Mesendoderm (in vitro differentiated cells): ENCODE measurements at regions not wholly inside any gene's neighbourhood (a gene's known extent, or its start where the extent isn't known, plus 50 kb on each side); places are given as distances from the start of the nearest gene placed in this dataset.
A peak's percentile ranks its signal among the peaks of the same experiment; 100 is the strongest.

ENCODE experiments used
- DNase-seq: peaks from one replicate; pipeline ENCODE4 v3.0.0; 2013
- H2AK5ac ChIP-seq: 2 replicates; pipeline ENCODE4 v1.6.1; 2013; ENCODE audit warnings: low read length, inconsistent platforms
- H2BK120ac ChIP-seq: 2 replicates; pipeline ENCODE4 v1.6.1; 2013; ENCODE audit warnings: low read depth, mild to moderate bottlenecking, low read length, moderate library complexity, mixed read lengths
- H2BK15ac ChIP-seq: replicated peaks from 2 replicates; pipeline ENCODE4 v1.6.1; 2013; ENCODE audit warnings: low read depth, mild to moderate bottlenecking, moderate library complexity
- H2BK5ac ChIP-seq: 2 replicates; pipeline ENCODE4 v1.6.1; 2013; ENCODE audit warnings: low read length, inconsistent platforms
- H3K18ac ChIP-seq: 2 replicates; pipeline ENCODE4 v1.6.1; 2013; ENCODE audit warnings: mild to moderate bottlenecking, low read length, mixed read lengths
- H3K23ac ChIP-seq: one replicate; pipeline ENCODE4 v1.6.1; 2013; ENCODE audit warnings: low read length
- H3K27ac ChIP-seq: 2 replicates; pipeline ENCODE4 v1.5.1; 2013; ENCODE audit warnings: low read depth, mild to moderate bottlenecking, inconsistent platforms, low read length, moderate library complexity
- H3K27me3 ChIP-seq: 2 replicates; pipeline ENCODE4 v1.6.1; 2013; ENCODE audit warnings: low read length, control low read depth, mild to moderate bottlenecking, inconsistent platforms; ENCODE audit not compliant: insufficient read depth, poor library complexity
- H3K36me3 ChIP-seq: 2 replicates; pipeline ENCODE4 v1.6.1; 2013; ENCODE audit warnings: low read length, inconsistent platforms; ENCODE audit not compliant: control insufficient read depth, insufficient read depth
- H3K4ac ChIP-seq: one replicate; pipeline ENCODE4 v1.6.1; 2013; ENCODE audit warnings: low read depth, mild to moderate bottlenecking, low read length, moderate library complexity
- H3K4me1 ChIP-seq: 2 replicates; pipeline ENCODE4 v1.6.1; 2013; ENCODE audit warnings: low read depth, low read length, inconsistent platforms; ENCODE audit not compliant: control insufficient read depth
- H3K4me2 ChIP-seq: 2 replicates; pipeline ENCODE4 v1.6.1; 2013; ENCODE audit warnings: low read length
- H3K4me3 ChIP-seq: 2 replicates; pipeline ENCODE4 v1.5.1; 2013; ENCODE audit warnings: mild to moderate bottlenecking, low read length
- H3K56ac ChIP-seq: one replicate; pipeline ENCODE4 v1.6.1; 2013; ENCODE audit warnings: low read length
- H3K79me1 ChIP-seq: 2 replicates; pipeline ENCODE4 v1.6.1; 2013; ENCODE audit warnings: low read length, inconsistent platforms
- H3K79me2 ChIP-seq: 2 replicates; pipeline ENCODE4 v1.6.1; 2013; ENCODE audit warnings: mild to moderate bottlenecking, low read length; ENCODE audit not compliant: control insufficient read depth, insufficient read depth
- H3K9ac ChIP-seq: 2 replicates; pipeline ENCODE4 v1.6.1; 2013; ENCODE audit warnings: low read length, inconsistent platforms
- H4K5ac ChIP-seq: one replicate; pipeline ENCODE4 v1.6.1; 2013; ENCODE audit warnings: low read length
- H4K8ac ChIP-seq: one replicate; pipeline ENCODE4 v1.6.1; 2013; ENCODE audit warnings: low read depth, mild to moderate bottlenecking, control low read depth, low read length, moderate library complexity
- WGBS: extraction: QIAGEN DNeasy Blood & Tissue Kit; methylation state at CpG from one replicate; pipeline ENCODE4 v1.1.7; 2013; ENCODE audit warnings: low lambda C conversion rate, missing lambda C conversion rate; ENCODE audit not compliant: insufficient coverage; ENCODE audit errors: extremely low coverage; 5-methylcytosine and 5-hydroxymethylcytosine counted together

- Histone ChIP-seq H2AK5ac (no peak overlapping the region), H3K79me2 (no peaks in the 10 kb centered on the region), H3K23ac (no peak overlapping the region), H3K4me1 (peaks cover 3% of the 10 kb centered on the region), H3K36me3 (no peaks in the 10 kb centered on the region), H3K18ac (no peak overlapping the region), H4K5ac (no peak overlapping the region), H3K56ac (no peak overlapping the region), H3K4ac (no peak overlapping the region), H3K9ac (no peak overlapping the region), H3K79me1 (no peaks in the 10 kb centered on the region), H4K8ac (no peak overlapping the region), H2BK15ac (no peak overlapping the region), H2BK120ac (no peak overlapping the region), H3K27me3 (no peaks in the 10 kb centered on the region), H3K27ac (no peak overlapping the region), H2BK5ac (no peak overlapping the region), H3K4me3 (no peak overlapping the region), H3K4me2 (no peak overlapping the region)
- DNase-seq: peak; percentile 88
- no CpG with 5 or more reads among the region's 2 CpGs for WGBS
These were observed 683.5 kb downstream of the TRIML1 start for GRCh38 chr4:188822698-188823097.

GRCh38 chr4:188824553-188824952 is 685.3 kb downstream of the TRIML1 start:
- Histone ChIP-seq H3K79me2 (no peaks in the 10 kb centered on the region), H3K4me1 (peaks cover 3% of the 10 kb centered on the region), H4K5ac (no peak overlapping the region), H3K27me3 (no peaks in the 10 kb centered on the region), H3K27ac (no peak overlapping the region), H3K56ac (no peak overlapping the region), H2BK120ac (no peak overlapping the region), H2BK5ac (no peak overlapping the region), H3K4me2 (no peak overlapping the region), H3K9ac (no peak overlapping the region), H3K4me3 (no peak overlapping the region), H3K23ac (peak overlapping the region; percentile 20), H3K36me3 (no peaks in the 10 kb centered on the region), H3K79me1 (no peaks in the 10 kb centered on the region), H2AK5ac (no peak overlapping the region), H4K8ac (no peak overlapping the region), H2BK15ac (no peak overlapping the region), H3K18ac (no peak overlapping the region), H3K4ac (no peak overlapping the region)
- WGBS: no CpG with 5 or more reads among the region's 17 CpGs
- no peak for DNase-seq

- Histone ChIP-seq H3K4me1 (peaks cover 3% of the 10 kb centered on the region), H3K27me3 (no peaks in the 10 kb centered on the region), H3K56ac (no peak overlapping the region), H3K18ac (no peak overlapping the region), H3K4me2 (no peak overlapping the region), H3K36me3 (no peaks in the 10 kb centered on the region), H2AK5ac (no peak overlapping the region), H3K23ac (no peak overlapping the region), H3K4me3 (no peak overlapping the region), H3K9ac (no peak overlapping the region), H3K79me2 (no peaks in the 10 kb centered on the region), H2BK5ac (no peak overlapping the region), H4K5ac (no peak overlapping the region), H3K27ac (no peak overlapping the region), H3K4ac (no peak overlapping the region), H4K8ac (no peak overlapping the region), H2BK15ac (no peak overlapping the region), H2BK120ac (no peak overlapping the region), H3K79me1 (no peaks in the 10 kb centered on the region)
- no peak for DNase-seq
These were observed 687.2 kb downstream of the TRIML1 start for GRCh38 chr4:188826393-188826792.

GRCh38 chr4:188839704-188840103 is 700.5 kb downstream of the TRIML1 start:
- H3K79me2 ChIP-seq: no peaks in the 10 kb centered on the region
- no peak overlapping the region for H3K4me3 ChIP-seq
- H3K79me1 ChIP-seq: no peaks in the 10 kb centered on the region
- H2BK5ac ChIP-seq: no peak overlapping the region
- H4K8ac ChIP-seq: no peak overlapping the region
- H2BK120ac ChIP-seq: no peak overlapping the region
- H3K9ac ChIP-seq: no peak overlapping the region
- no peak overlapping the region for H3K27ac ChIP-seq
- no peak overlapping the region for H3K56ac ChIP-seq
- H3K4ac ChIP-seq: no peak overlapping the region
- H3K23ac ChIP-seq: no peak overlapping the region
- no peaks in the 10 kb centered on the region for H3K36me3 ChIP-seq
- no peak overlapping the region for H3K4me2 ChIP-seq
- H2AK5ac ChIP-seq: no peak overlapping the region
- H3K4me1 ChIP-seq: no peaks in the 10 kb centered on the region
- no peak for DNase-seq
- WGBS: no CpG with 5 or more reads among the region's 1 CpG
- H3K18ac ChIP-seq: no peak overlapping the region
- no peak overlapping the region for H2BK15ac ChIP-seq
- no peak overlapping the region for H4K5ac ChIP-seq
- no peaks in the 10 kb centered on the region for H3K27me3 ChIP-seq

- H3K56ac ChIP-seq: no peak overlapping the region
- H3K4me1 ChIP-seq: no peaks in the 10 kb centered on the region
- H3K4me2 ChIP-seq: no peak overlapping the region
- no peaks in the 10 kb centered on the region for H3K27me3 ChIP-seq
- no peak overlapping the region for H2BK5ac ChIP-seq
- no peak overlapping the region for H3K27ac ChIP-seq
- H3K79me1 ChIP-seq: no peaks in the 10 kb centered on the region
- H3K9ac ChIP-seq: no peak overlapping the region
- no peak overlapping the region for H2BK15ac ChIP-seq
- no CpG with 5 or more reads among the region's 11 CpGs for WGBS
- no peak overlapping the region for H3K4me3 ChIP-seq
- no peak overlapping the region for H2AK5ac ChIP-seq
- DNase-seq: no peak
- no peak overlapping the region for H3K23ac ChIP-seq
- H3K18ac ChIP-seq: no peak overlapping the region
- no peak overlapping the region for H4K8ac ChIP-seq
- no peaks in the 10 kb centered on the region for H3K79me2 ChIP-seq
- H4K5ac ChIP-seq: no peak overlapping the region
- H3K4ac ChIP-seq: no peak overlapping the region
- no peak overlapping the region for H2BK120ac ChIP-seq
- H3K36me3 ChIP-seq: no peaks in the 10 kb centered on the region
These were observed 702.3 kb downstream of the TRIML1 start for GRCh38 chr4:188841523-188841922.

- no peak overlapping the region for H2BK15ac ChIP-seq
- H3K36me3 ChIP-seq: no peaks in the 10 kb centered on the region
- no peak overlapping the region for H2BK120ac ChIP-seq
- H3K23ac ChIP-seq: no peak overlapping the region
- no CpG with 5 or more reads among the region's 1 CpG for WGBS
- DNase-seq: no peak
- no peaks in the 10 kb centered on the region for H3K27me3 ChIP-seq
- H2AK5ac ChIP-seq: no peak overlapping the region
- no peak overlapping the region for H3K4me3 ChIP-seq
- no peaks in the 10 kb centered on the region for H3K4me1 ChIP-seq
- H2BK5ac ChIP-seq: no peak overlapping the region
- H3K4ac ChIP-seq: no peak overlapping the region
- no peak overlapping the region for H4K8ac ChIP-seq
- H3K27ac ChIP-seq: no peak overlapping the region
- no peak overlapping the region for H4K5ac ChIP-seq
- H3K4me2 ChIP-seq: no peak overlapping the region
- H3K56ac ChIP-seq: no peak overlapping the region
- H3K18ac ChIP-seq: no peak overlapping the region
- H3K79me1 ChIP-seq: no peaks in the 10 kb centered on the region
- H3K9ac ChIP-seq: no peak overlapping the region
- H3K79me2 ChIP-seq: no peaks in the 10 kb centered on the region
These were observed 715.2 kb downstream of the TRIML1 start for GRCh38 chr4:188854436-188854835.
